Adrenal gland (tissue), 9 donors: ENCODE measurements at regions not wholly inside any gene's neighbourhood (a gene's known extent, or its start where the extent isn't known, plus 50 kb on each side); places are given as distances from the start of the nearest gene placed in this dataset.
"Not testable (repeated sequence)": the region's sequence is repeated elsewhere in the genome, so short reads cannot be mapped to it uniquely, and the experiment has no call there.

Source experiments
- DNase-seq, 7 donors: peaks; one replicate each; pipeline ENCODE4 v3.0.0-alpha.2; 2019 to 2020
- H3K27ac ChIP-seq, 5 donors: fragments of 200-600 bp; sonication (generic) in 4 of 5; 1 replicate in 3 of 5; 2 replicates in 2 of 5; pipeline versions ENCODE4 v1.5.1 to v1.8.0; 2016 to 2020; ENCODE audit warnings: mild to moderate bottlenecking in 1 of 5
- H3K27me3 ChIP-seq: fragments of 200-600 bp; 2 replicates; pipeline ENCODE4 v1.8.0; 2021
- H3K36me3 ChIP-seq, 2 donors: fragments of 200-600 bp; replicated peaks in 1 of 2; 1 replicate in 1 of 2; 2 replicates in 1 of 2; pipeline versions ENCODE4 v1.5.1 to v1.8.0; 2018 to 2022
- H3K4me1 ChIP-seq, 2 donors: fragments of 200-600 bp; replicated peaks in 1 of 2; 1 replicate in 1 of 2; 2 replicates in 1 of 2; pipeline versions ENCODE4 v1.5.1 to v1.8.0; 2018 to 2021
- H3K4me3 ChIP-seq, 4 donors: fragments of 200-600 bp; sonication (generic) in 3 of 4; one replicate each; pipeline ENCODE4 v1.5.1; 2016 to 2018
- H3K9me3 ChIP-seq, 3 donors: fragments of 200-600 bp; sonication (generic) in 1 of 3; replicated peaks in 1 of 3; 1 replicate in 2 of 3; 2 replicates in 1 of 3; pipeline versions ENCODE4 v1.5.1 to v1.8.0; 2016 to 2021
- CTCF ChIP-seq, 6 experiments: fragments of 450-650 bp in 4 of 6; fragments of 200-600 bp in 2 of 6; sonication (generic) in 1 of 6; IDR thresholded peaks; 1 replicate in 5 of 6; 2 replicates in 1 of 6; pipeline versions ENCODE4 v1.5.1 to v1.8.0; 2016 to 2021; ENCODE audit warnings: antibody characterized with exemption in 6 of 6, mild to moderate bottlenecking in 2 of 6, moderate library complexity in 1 of 6
- POLR2A ChIP-seq, 2 donors: fragments of 450-650 bp; IDR thresholded peaks; one replicate each; pipeline ENCODE4 v1.6.1; 2017; ENCODE audit warnings: antibody characterized with exemption in 2 of 2, mild to moderate bottlenecking in 2 of 2, moderate library complexity in 1 of 2
- WGBS, 4 donors: extraction: QIAGEN DNeasy Blood & Tissue Kit in 2 of 4; methylation state at CpG; one replicate each; pipeline versions ENCODE4 v1.1.5 to v1.1.7; 2013 to 2017; 5-methylcytosine and 5-hydroxymethylcytosine counted together
- intact Hi-C, 2 donors: fragments of 100-400 bp; cut with DNase I; formaldehyde crosslinking; loops; one replicate each; pipeline versions ENCODE4 v1.14.1 to v1.15.0; 2022 to 2023
- donor health status: healthy with polysubstance abuse.
- donor health status: Bipolar disorder and iron deficiency.
- donor health status: DM: yes; HTN: yes; CAD: no.
- donor health status: DM: no; HTN: no; CAD: no.
- donor health status: DM: no; HTN: no; CAD: no.

- TF ChIP-seq POLR2A (IDR thresholded peaks at IDR 0.05) = no peak
- no peak for TF ChIP-seq CTCF (IDR thresholded peaks at IDR 0.05)
- Histone ChIP-seq H3K4me3 (no peak overlapping the region), H3K27ac (no peak overlapping the region), H3K36me3 (no peaks in the 10 kb centered on the region), H3K27me3 (no peaks in the 10 kb centered on the region), H3K4me1 (no peaks in the 10 kb centered on the region), H3K9me3 (no peaks in the 10 kb centered on the region)
- intact Hi-C loops = no loop called here
- 50 to 69% (median 51%) methylated on average over 2 of the region's 2 CpGs for WGBS, 4 donors
- no peak for DNase-seq
Observed at GRCh38 chr6:54533567-54533966, 225.3 kb downstream of the TINAG start.

DNA sequence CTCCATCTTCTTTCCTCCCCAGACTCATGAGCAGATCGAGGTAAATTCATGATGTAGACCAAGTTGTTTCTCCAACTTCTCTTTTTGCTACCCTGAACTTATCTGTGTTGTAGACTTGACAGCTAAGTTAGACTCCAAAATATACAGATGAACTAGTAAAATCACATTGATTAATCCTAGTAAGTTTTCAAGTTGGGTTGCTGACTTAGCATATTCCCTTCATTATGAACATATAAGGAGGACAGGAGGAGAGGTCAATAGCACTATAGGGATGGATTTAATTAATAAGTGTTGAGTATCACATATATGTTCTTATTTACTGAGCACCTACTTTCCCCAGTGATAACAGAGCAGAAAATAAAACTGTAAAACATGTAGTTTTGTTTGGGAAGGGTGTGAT, 227.3 kb downstream of the TINAG start:
- no peaks in the 10 kb centered on the region for H3K36me3 ChIP-seq
- H3K27ac ChIP-seq = no peak overlapping the region
- H3K4me1 ChIP-seq = no peaks in the 10 kb centered on the region
- intact Hi-C loops = no loop called here
- no peak for TF ChIP-seq POLR2A (IDR thresholded peaks at IDR 0.05)
- TF ChIP-seq CTCF (IDR thresholded peaks at IDR 0.05) = no peak
- H3K4me3 ChIP-seq = no peak overlapping the region
- H3K27me3 ChIP-seq = no peaks in the 10 kb centered on the region
- DNase-seq = no peak
- no peaks in the 10 kb centered on the region for H3K9me3 ChIP-seq
- 55 to 72% (median 56%) methylated on average over 1 of the region's 1 CpG for WGBS, 4 donors

- TF ChIP-seq POLR2A (IDR thresholded peaks at IDR 0.05) (no peak), CTCF (IDR thresholded peaks at IDR 0.05) (no peak)
- no peak overlapping the region for H3K27ac ChIP-seq
- no peak for DNase-seq
- no peaks in the 10 kb centered on the region for H3K9me3 ChIP-seq
- H3K36me3 ChIP-seq = no peaks in the 10 kb centered on the region
- intact Hi-C loops = no loop called here
- H3K4me1 ChIP-seq = no peaks in the 10 kb centered on the region
- no peaks in the 10 kb centered on the region for H3K27me3 ChIP-seq
- H3K4me3 ChIP-seq = no peak overlapping the region
- WGBS, 4 donors = 61 to 89% (median 81%) methylated on average over 1 of the region's 1 CpG
Observed at GRCh38 chr6:54541541-54541940, 233.3 kb downstream of the TINAG start.

DNA sequence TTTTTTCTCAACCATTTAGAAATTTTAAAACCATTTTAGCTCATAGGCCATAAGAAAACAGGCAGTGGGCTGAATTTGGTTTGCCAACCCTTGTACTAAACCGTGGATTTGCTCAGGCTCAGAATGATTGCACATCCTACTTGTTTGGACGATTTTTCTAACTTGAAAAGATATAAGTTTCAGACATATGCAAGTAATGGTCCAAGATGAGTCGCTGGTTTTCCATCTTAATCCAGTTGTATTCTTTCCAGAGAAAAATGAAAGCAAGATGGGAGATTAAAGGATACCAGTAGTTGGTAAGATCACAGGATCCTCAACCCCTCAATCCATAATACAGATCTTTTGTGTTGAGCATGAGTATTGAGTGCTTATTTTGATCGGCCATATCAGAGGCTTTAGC, 250.9 kb downstream of the TINAG start:
- WGBS, 4 donors = 74 to 80% (median 79%) methylated on average over 4 of the region's 4 CpGs
- intact Hi-C loops = no loop called here
- H3K27me3 ChIP-seq = no peaks in the 10 kb centered on the region
- no peaks in the 10 kb centered on the region for H3K4me1 ChIP-seq
- H3K36me3 ChIP-seq = no peaks in the 10 kb centered on the region
- H3K9me3 ChIP-seq = no peaks in the 10 kb centered on the region
- TF ChIP-seq CTCF (IDR thresholded peaks at IDR 0.05) = no peak
- no peak for TF ChIP-seq POLR2A (IDR thresholded peaks at IDR 0.05)
- no peak overlapping the region for H3K4me3 ChIP-seq
- no peak for DNase-seq
- no peak overlapping the region for H3K27ac ChIP-seq

DNA sequence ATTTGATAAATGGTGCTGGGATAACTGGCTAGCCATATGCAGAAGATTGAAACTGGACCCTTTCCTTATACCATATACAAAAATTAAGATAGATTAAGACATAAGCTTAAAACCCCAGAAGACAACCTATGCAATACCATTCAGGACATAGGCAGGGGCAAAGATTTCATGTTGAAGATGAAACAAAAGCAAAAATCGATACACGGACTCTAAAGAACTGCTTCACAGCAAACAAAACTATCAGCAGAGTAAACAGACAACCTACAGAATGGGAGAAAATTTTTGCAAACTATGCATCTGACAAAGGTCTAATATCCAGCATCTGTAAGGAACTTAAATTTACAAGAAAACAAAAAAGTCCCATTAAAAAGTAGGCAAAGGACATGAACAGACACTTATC, 255.9 kb downstream of the TINAG start:
- H3K4me3 ChIP-seq, DNase-seq, H3K36me3 ChIP-seq, H3K4me1 ChIP-seq, H3K27me3 ChIP-seq, H3K27ac ChIP-seq, H3K9me3 ChIP-seq, intact Hi-C loops: not testable (repeated sequence)
- 85 to 95% (median 92%) methylated on average over 2 of the region's 2 CpGs for WGBS, 4 donors
